ENCODE measurements at regions not wholly inside any gene's neighbourhood (a gene's known extent, or its start where the extent isn't known, plus 50 kb on each side); places are given as distances from the start of the nearest gene placed in this dataset.

DNA sequence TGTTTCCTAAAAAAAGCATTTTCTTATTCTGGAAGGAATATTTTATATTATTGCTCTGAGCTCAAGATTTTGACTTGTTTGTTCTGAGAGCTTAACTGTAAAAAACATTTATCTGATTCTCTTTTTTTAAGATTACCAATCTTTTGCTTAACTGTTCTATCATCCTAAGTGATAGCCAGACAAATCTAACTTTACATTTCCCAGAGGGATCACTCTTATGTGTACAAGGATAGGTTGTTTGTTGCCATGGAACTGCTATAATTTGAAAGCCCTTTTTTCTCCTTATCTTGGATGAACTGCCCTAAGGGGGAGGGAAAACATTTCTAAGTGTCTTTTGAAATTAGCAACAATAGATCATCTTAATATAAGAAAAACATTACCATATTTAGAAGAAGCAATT lies 494.7 kb downstream of the TRAM1L1 start:
- TF ChIP-seq, protein P1, sequence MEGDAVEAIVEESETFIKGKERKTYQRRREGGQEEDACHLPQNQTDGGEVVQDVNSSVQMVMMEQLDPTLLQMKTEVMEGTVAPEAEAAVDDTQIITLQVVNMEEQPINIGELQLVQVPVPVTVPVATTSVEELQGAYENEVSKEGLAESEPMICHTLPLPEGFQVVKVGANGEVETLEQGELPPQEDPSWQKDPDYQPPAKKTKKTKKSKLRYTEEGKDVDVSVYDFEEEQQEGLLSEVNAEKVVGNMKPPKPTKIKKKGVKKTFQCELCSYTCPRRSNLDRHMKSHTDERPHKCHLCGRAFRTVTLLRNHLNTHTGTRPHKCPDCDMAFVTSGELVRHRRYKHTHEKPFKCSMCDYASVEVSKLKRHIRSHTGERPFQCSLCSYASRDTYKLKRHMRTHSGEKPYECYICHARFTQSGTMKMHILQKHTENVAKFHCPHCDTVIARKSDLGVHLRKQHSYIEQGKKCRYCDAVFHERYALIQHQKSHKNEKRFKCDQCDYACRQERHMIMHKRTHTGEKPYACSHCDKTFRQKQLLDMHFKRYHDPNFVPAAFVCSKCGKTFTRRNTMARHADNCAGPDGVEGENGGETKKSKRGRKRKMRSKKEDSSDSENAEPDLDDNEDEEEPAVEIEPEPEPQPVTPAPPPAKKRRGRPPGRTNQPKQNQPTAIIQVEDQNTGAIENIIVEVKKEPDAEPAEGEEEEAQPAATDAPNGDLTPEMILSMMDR (IDR thresholded peaks at IDR 0.05; ENCODE audit: borderline replicate concordance, insufficient read depth, low read depth, low read length): no peak
- no peak overlapping the region for H3K4me3 ChIP-seq (ENCODE audit: low read depth, low read length)

DNA sequence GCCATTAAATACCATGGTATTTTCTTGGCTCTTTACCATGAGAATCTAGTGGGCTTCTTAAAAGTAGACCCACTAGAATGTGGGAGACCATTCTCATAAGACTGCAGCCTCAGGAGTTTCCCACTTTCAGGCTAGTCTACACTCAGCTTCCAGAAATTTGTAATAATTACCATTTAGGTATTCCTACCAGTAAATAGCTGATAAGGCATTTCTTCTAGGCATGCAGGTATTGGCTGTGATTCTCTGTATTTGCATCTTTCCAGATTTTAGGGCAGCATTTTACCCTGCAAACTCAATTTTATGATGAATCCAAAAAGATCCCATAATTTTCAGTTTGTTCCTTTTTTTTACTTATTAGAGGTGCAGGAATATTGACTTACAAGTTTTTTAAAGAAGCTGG lies 496.6 kb downstream of the TRAM1L1 start:
- no peak overlapping the region for H3K4me3 ChIP-seq (ENCODE audit: low read depth, low read length)
- TF ChIP-seq, protein P1 (IDR thresholded peaks at IDR 0.05; ENCODE audit: borderline replicate concordance, insufficient read depth, low read depth, low read length): no peak

DNA sequence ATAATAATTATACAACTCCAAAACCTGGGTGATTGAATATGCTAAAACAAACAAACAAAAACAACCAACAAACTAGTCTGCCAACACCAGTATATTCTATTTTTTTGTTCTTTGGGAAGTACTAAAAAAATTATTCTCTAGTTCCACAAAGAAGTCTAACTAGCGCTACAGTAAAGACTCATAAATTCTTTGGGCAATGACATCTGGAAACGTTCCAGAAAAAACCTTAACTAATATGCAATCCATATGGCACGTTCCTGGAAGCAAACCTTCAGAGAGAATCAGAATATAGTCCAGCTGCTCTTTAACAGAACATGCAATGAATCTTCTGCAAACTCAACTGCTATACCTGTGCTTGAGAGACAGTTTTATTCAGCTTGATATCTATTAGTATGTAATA lies 500.1 kb downstream of the TRAM1L1 start:
- no peak overlapping the region for H3K4me3 ChIP-seq (ENCODE audit: low read depth, low read length)
- TF ChIP-seq, protein P1 (IDR thresholded peaks at IDR 0.05; ENCODE audit: borderline replicate concordance, insufficient read depth, low read depth, low read length): no peak

DNA sequence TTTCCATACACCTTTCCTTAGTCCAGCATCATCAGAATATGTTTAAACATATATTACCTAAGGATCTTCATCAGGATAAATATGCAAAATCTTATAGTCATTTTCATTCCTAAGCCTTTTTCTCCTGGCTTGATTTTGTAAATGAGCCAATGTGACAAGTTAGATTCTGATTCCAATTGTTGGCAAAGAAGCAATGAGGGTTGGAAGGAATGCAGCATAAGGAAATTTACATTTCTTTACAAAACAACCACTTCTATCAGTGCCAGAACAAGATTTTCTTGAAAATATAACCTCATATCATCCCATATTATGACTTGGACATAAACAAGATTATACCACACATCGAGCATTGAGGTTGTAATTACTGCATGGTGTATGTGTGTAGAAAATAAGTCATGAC lies 508.1 kb downstream of the TRAM1L1 start:
- TF ChIP-seq, protein P1 (IDR thresholded peaks at IDR 0.05; ENCODE audit: borderline replicate concordance, insufficient read depth, low read depth, low read length): no peak
- no peak overlapping the region for H3K4me3 ChIP-seq (ENCODE audit: low read depth, low read length)

DNA sequence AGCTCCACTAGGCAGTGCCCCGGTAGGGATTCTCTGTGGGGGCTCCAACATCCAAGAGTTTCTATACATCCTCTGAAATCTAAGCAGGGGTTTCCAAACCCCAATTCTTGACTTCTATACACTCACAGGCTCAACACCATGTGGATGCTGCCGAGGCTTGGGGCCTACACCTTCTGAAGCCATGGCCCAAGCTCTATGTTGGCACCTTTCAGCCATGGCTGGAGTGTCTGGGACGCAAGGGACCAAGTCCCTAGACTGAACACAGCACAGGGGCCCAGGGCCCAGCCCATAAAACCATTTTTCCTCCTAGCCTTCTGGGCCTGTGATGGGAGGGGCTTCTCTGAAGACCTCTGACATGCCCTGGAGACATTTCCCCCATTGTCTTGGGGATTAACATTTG lies 511.8 kb downstream of the TRAM1L1 start:
- TF ChIP-seq, protein P1 (IDR thresholded peaks at IDR 0.05; ENCODE audit: borderline replicate concordance, insufficient read depth, low read depth, low read length): no peak
- no peak overlapping the region for H3K4me3 ChIP-seq (ENCODE audit: low read depth, low read length)

DNA sequence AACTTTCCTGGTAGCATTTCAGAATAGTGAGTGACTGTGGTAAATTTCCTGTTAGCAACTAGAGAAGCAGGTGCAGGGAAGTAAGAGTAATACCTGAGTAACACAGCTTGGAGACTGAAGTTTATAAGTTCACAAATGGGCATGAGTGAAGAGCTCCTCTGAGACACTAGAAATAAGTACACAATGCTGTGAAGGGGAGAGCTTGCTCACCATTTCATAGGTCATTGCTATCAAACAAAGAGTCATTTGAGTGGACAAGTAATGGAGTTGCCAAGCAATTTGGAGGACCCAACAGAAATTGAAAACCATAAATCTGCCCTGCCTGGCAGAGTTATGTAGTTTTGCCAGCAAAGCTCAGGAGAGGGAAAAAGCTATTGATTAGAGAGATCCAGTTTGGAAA lies 523.6 kb downstream of the TRAM1L1 start:
- H3K4me3 ChIP-seq (ENCODE audit: low read depth, low read length): no peak overlapping the region
- TF ChIP-seq, protein P1 (IDR thresholded peaks at IDR 0.05; ENCODE audit: borderline replicate concordance, insufficient read depth, low read depth, low read length): no peak

DNA sequence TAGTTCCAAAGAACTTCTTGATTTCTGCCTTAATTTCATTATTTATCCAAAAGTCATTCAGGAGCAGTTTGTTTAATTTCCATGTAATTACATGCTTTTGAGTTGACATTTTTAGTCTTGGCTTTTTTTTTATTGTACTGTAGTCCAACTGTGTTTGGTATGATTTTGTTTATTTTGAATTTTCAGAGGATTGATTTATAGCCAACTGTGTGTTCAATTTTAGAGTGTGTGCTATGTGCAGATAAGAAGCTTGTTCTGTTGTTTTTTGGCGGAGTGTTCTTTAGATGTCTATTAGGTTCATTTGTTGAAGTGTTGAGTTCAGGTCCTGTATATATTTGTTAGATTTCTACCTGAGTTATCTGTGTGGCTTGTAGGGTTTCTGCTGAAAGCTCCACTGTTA lies 533.6 kb downstream of the TRAM1L1 start:
- no peak overlapping the region for H3K4me3 ChIP-seq (ENCODE audit: low read depth, low read length)
- TF ChIP-seq, protein P1 (IDR thresholded peaks at IDR 0.05; ENCODE audit: borderline replicate concordance, insufficient read depth, low read depth, low read length): no peak

Data from GM12875 (cell line).